K562 (cell line): ENCODE measurements at regions not wholly inside any gene's neighbourhood (a gene's known extent, or its start where the extent isn't known, plus 50 kb on each side); places are given as distances from the start of the nearest gene placed in this dataset.

Experiments used
- E2F3 ChIP-seq: fragments of 250-450 bp; sonication (Bioruptor Pico); IDR thresholded peaks from 2 replicates; pipeline ENCODE4 v1.4.0; 2020; ENCODE audit warnings: mild to moderate bottlenecking
- FUS ChIP-seq: fragments of 200-400 bp; formaldehyde crosslinking; optimal IDR thresholded peaks from 2 replicates; pipeline ENCODE3; 2017; ENCODE audit warnings: low read depth, low read length
- HCFC1 ChIP-seq: IDR thresholded peaks from 2 replicates; pipeline ENCODE4 v1.6.1; 2012; ENCODE audit warnings: low read depth, low read length, improper control_type of control experiment
- KDM5B ChIP-seq: fragments of 200-600 bp; sonication (generic); IDR thresholded peaks from 2 replicates; pipeline ENCODE4 v1.6.1; 2012; ENCODE audit warnings: low read depth, mild to moderate bottlenecking, moderate library complexity, low read length, control low read depth, inconsistent platforms; ENCODE audit not compliant: insufficient replicate concordance
- KLF1 ChIP-seq: fragments of 450-650 bp; IDR thresholded peaks from 2 replicates; pipeline ENCODE4 v1.6.1; 2016; ENCODE audit warnings: missing genetic modification characterization, missing compliant biosample characterization
- MTA1 ChIP-seq: fragments of 450-650 bp; IDR thresholded peaks from 2 replicates; pipeline ENCODE4 v1.6.1; 2017; ENCODE audit warnings: borderline replicate concordance
- MYC ChIP-seq, 2 experiments: fragments of 250-450 bp in 1 of 2; sonication (Bioruptor Pico) in 1 of 2; IDR thresholded peaks; 2 replicates each; pipeline versions ENCODE4 v1.5.1 to v1.6.1; 2012 to 2021; ENCODE audit warnings: low read depth in 2 of 2, borderline replicate concordance in 1 of 2, improper control_type of control experiment in 1 of 2, low read length in 1 of 2, mild to moderate bottlenecking in 1 of 2, moderate library complexity in 1 of 2
- PTBP1 ChIP-seq: fragments of 200-400 bp; formaldehyde crosslinking; IDR thresholded peaks from 2 replicates; pipeline ENCODE4 v1.6.1; 2017; ENCODE audit warnings: low read depth, low read length
- ZNF324 ChIP-seq: fragments of 250-450 bp; sonication (Bioruptor Pico); IDR thresholded peaks from 2 replicates; pipeline ENCODE4 v1.4.0; 2020; ENCODE audit warnings: mild to moderate bottlenecking
- ZNF347 ChIP-seq: fragments of 450-650 bp; formaldehyde crosslinking; IDR thresholded peaks from 2 replicates; pipeline ENCODE4 v1.4.0; 2020; ENCODE audit warnings: low read depth, mild to moderate bottlenecking, moderate library complexity
- TF ChIP-seq, protein P1 (sequence below): fragments of 250-450 bp; sonication (Bioruptor Pico); IDR thresholded peaks from 2 replicates; pipeline ENCODE4 v1.8.0; 2022; ENCODE audit warnings: inconsistent platforms
- TF ChIP-seq, protein P2 (sequence below): fragments of 250-450 bp; sonication (Bioruptor Pico); IDR thresholded peaks from 2 replicates; pipeline ENCODE4 v1.4.0; 2020; ENCODE audit warnings: mild to moderate bottlenecking, moderate library complexity

DNA sequence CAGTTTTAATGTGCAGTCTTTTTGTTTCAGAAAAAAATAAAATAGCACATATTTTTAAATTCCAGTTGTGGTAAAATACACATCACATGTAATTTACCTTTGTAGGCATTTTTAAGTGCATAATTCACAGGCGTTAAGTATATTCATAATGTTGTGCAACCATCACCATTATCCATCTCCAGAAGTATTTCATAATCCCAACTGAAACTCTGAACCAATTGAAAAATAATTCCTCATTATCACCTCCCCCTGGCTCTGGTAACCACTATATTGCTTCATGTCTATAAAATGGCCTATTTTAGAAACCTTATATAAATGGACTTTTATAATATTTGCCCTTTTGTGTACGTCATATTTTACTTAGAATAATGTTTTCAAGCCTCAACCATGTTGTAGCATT lies 756.5 kb upstream of the KLHL1 start (continued):
- TF ChIP-seq KDM5B (no peak), PTBP1 (no peak), MTA1 (no peak), FUS (no peak), ZNF324 (no peak), ZNF347 (CRISPR knock-in tag) (no peak), MYC (IDR thresholded peaks at IDR 0.05; ENCODE audit: low read depth, low read length) (no peak), MYC (CRISPR knock-in tag; IDR thresholded peaks at IDR 0.05; ENCODE audit: borderline replicate concordance, low read depth) (no peak), KLF1 (tag) (no peak), HCFC1 (no peak), E2F3 (CRISPR knock-in tag) (no peak)
- TF ChIP-seq, protein P1, sequence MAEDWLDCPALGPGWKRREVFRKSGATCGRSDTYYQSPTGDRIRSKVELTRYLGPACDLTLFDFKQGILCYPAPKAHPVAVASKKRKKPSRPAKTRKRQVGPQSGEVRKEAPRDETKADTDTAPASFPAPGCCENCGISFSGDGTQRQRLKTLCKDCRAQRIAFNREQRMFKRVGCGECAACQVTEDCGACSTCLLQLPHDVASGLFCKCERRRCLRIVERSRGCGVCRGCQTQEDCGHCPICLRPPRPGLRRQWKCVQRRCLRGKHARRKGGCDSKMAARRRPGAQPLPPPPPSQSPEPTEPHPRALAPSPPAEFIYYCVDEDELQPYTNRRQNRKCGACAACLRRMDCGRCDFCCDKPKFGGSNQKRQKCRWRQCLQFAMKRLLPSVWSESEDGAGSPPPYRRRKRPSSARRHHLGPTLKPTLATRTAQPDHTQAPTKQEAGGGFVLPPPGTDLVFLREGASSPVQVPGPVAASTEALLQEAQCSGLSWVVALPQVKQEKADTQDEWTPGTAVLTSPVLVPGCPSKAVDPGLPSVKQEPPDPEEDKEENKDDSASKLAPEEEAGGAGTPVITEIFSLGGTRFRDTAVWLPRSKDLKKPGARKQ, result no peak
- TF ChIP-seq, protein P2, sequence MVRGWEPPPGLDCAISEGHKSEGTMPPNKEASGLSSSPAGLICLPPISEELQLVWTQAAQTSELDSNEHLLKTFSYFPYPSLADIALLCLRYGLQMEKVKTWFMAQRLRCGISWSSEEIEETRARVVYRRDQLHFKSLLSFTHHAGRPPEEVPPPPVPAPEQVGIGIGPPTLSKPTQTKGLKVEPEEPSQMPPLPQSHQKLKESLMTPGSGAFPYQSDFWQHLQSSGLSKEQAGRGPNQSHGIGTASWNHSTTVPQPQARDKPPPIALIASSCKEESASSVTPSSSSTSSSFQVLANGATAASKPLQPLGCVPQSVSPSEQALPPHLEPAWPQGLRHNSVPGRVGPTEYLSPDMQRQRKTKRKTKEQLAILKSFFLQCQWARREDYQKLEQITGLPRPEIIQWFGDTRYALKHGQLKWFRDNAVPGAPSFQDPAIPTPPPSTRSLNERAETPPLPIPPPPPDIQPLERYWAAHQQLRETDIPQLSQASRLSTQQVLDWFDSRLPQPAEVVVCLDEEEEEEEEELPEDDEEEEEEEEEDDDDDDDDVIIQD (CRISPR knock-in tag), result no peak
